D721Med (cell line): ENCODE measurements at regions not wholly inside any gene's neighbourhood (a gene's known extent, or its start where the extent isn't known, plus 50 kb on each side); places are given as distances from the start of the nearest gene placed in this dataset.

Experiments used
- DNase-seq: peaks from one replicate; pipeline ENCODE4 v3.0.0; 2011; ENCODE audit warnings: low spot score; ENCODE audit not compliant: insufficient read length
- FAIRE-seq: peaks from 2 replicates; lab custom pipeline; 2011; peaks lifted over from hg19 to GRCh38; lab: Jason Lieb, UNC
- CTCF ChIP-seq: IDR thresholded peaks from 2 replicates; pipeline ENCODE4 v1.5.1; 2012; ENCODE audit warnings: mild to moderate bottlenecking, control low read depth; ENCODE audit not compliant: insufficient read depth; ENCODE audit errors: missing control alignments

- no peak for DNase-seq
- TF ChIP-seq CTCF: peak; percentile 85
- peak; percentile 46 for FAIRE-seq
Measured at GRCh38 chr3:30199096-30199759, 407.2 kb upstream of the TGFBR2 start.

- DNase-seq (no peak), FAIRE-seq (no peak)
- TF ChIP-seq CTCF: no peak
Measured at GRCh38 chr3:30199855-30200254, 406.5 kb upstream of the TGFBR2 start.

GRCh38 chr3:30201715-30202114 lies 404.7 kb upstream of the TGFBR2 start:
- FAIRE-seq: no peak
- no peak for DNase-seq
- no peak for TF ChIP-seq CTCF

GRCh38 chr3:30203301-30203700 lies 403.1 kb upstream of the TGFBR2 start:
- no peak for DNase-seq
- no peak for FAIRE-seq
- no peak for TF ChIP-seq CTCF

GRCh38 chr3:30204126-30204525 lies 402.3 kb upstream of the TGFBR2 start:
- DNase-seq (no peak), FAIRE-seq (no peak)
- TF ChIP-seq CTCF: no peak

GRCh38 chr3:30206051-30206450 lies 400.4 kb upstream of the TGFBR2 start:
- TF ChIP-seq CTCF: no peak
- FAIRE-seq (no peak), DNase-seq (no peak)

- DNase-seq: no peak
- no peak for TF ChIP-seq CTCF
- no peak for FAIRE-seq
Measured at GRCh38 chr3:30221619-30222018, 384.8 kb upstream of the TGFBR2 start.
